Keratinocyte (primary cell): ENCODE measurements at regions not wholly inside any gene's neighbourhood (a gene's known extent, or its start where the extent isn't known, plus 50 kb on each side); places are given as distances from the start of the nearest gene placed in this dataset.

ENCODE experiments used
- DNase-seq: peaks from one replicate; pipeline ENCODE4 v3.0.0-alpha.2; 2011; ENCODE audit warnings: low read depth, missing footprints, low spot score
- FAIRE-seq: peaks from 2 replicates; lab custom pipeline; 2011; peaks lifted over from hg19 to GRCh38; lab: Jason Lieb, UNC
- H2AFZ ChIP-seq: 2 replicates; pipeline ENCODE4 v1.6.0; 2012; ENCODE audit warnings: low read length, control low read depth, inconsistent platforms; ENCODE audit not compliant: control insufficient read depth
- H3K27ac ChIP-seq: 2 replicates; pipeline ENCODE4 v1.5.1; 2011; ENCODE audit warnings: low read length; ENCODE audit not compliant: control insufficient read depth, insufficient read depth
- H3K27me3 ChIP-seq: 3 replicates; pipeline ENCODE4 v1.6.0; 2011; ENCODE audit warnings: low read length; ENCODE audit not compliant: control insufficient read depth, insufficient read depth; ENCODE audit errors: extremely low read depth
- H3K36me3 ChIP-seq, 2 experiments: 2 replicates in 1 of 2; 3 replicates in 1 of 2; pipeline ENCODE4 v1.5.1; 2011; ENCODE audit warnings: low read length in 2 of 2, mild to moderate bottlenecking in 1 of 2; ENCODE audit not compliant: control insufficient read depth in 2 of 2, insufficient read depth in 2 of 2; ENCODE audit errors: extremely low read depth in 1 of 2
- H3K4me1 ChIP-seq: 3 replicates; pipeline ENCODE4 v1.5.1; 2011; ENCODE audit warnings: low read length; ENCODE audit not compliant: control insufficient read depth, insufficient read depth; ENCODE audit errors: extremely low read depth
- H3K4me2 ChIP-seq: 3 replicates; pipeline ENCODE4 v1.6.0; 2011; ENCODE audit warnings: low read depth, low read length; ENCODE audit not compliant: control insufficient read depth, insufficient read depth; ENCODE audit errors: extremely low read depth
- H3K4me3 ChIP-seq, 3 experiments: fragments of 200-600 bp in 1 of 3; sonication (generic) in 1 of 3; 2 replicates in 2 of 3; 3 replicates in 1 of 3; pipeline ENCODE4 v1.5.1; 2011 to 2016; ENCODE audit warnings: low read length in 3 of 3, mild to moderate bottlenecking in 3 of 3, control low read depth in 2 of 3, inconsistent platforms in 1 of 3, low read depth in 1 of 3, mixed read lengths in 1 of 3, mixed run types in 1 of 3, moderate library complexity in 1 of 3; ENCODE audit not compliant: control insufficient read depth in 2 of 3, insufficient read depth in 2 of 3; ENCODE audit errors: extremely low read depth in 1 of 3
- H3K79me2 ChIP-seq: 2 replicates; pipeline ENCODE4 v1.6.0; 2012; ENCODE audit warnings: low read length; ENCODE audit not compliant: control insufficient read depth, insufficient read depth
- H3K9ac ChIP-seq: 3 replicates; pipeline ENCODE4 v1.6.0; 2011; ENCODE audit warnings: low read length; ENCODE audit not compliant: control insufficient read depth, insufficient read depth; ENCODE audit errors: extremely low read depth
- H3K9me1 ChIP-seq: 3 replicates; pipeline ENCODE4 v1.6.0; 2011; ENCODE audit warnings: low read length; ENCODE audit not compliant: control insufficient read depth, insufficient read depth; ENCODE audit errors: extremely low read depth
- H3K9me3 ChIP-seq: 2 replicates; pipeline ENCODE4 v1.5.1; 2012; ENCODE audit warnings: low read depth, low read length; ENCODE audit not compliant: control insufficient read depth
- H4K20me1 ChIP-seq: 3 replicates; pipeline ENCODE4 v1.6.0; 2011; ENCODE audit warnings: low read length; ENCODE audit not compliant: control insufficient read depth, insufficient read depth; ENCODE audit errors: extremely low read depth
- CTCF ChIP-seq, 3 experiments: IDR thresholded peaks in 1 of 3; conservative IDR thresholded peaks in 1 of 3; optimal IDR thresholded peaks in 1 of 3; 2 replicates in 2 of 3; 3 replicates in 1 of 3; pipeline versions ENCODE3 to v1.5.1; 2011; ENCODE audit warnings: low read length in 3 of 3, mild to moderate bottlenecking in 3 of 3, moderate library complexity in 2 of 3, control low read depth in 1 of 3, inconsistent platforms in 1 of 3; ENCODE audit not compliant: insufficient read depth in 2 of 3; ENCODE audit errors: extremely low read depth in 1 of 3
- EZH2 ChIP-seq: IDR thresholded peaks from one replicate; pipeline ENCODE4 v1.6.1; 2012; ENCODE audit warnings: inconsistent platforms, mild to moderate bottlenecking, low read length, moderate library complexity
- dilution Hi-C: fragments of 300-500 bp; cut with MboI; formaldehyde crosslinking; loops from one replicate; pipeline ENCODE4 v1.7.0; 2020; ENCODE audit warnings: low sequenced_read_pairs; ENCODE audit not compliant: extremely low pct_ligation_motif_present

- H3K4me3 ChIP-seq: no peak overlapping the region
- H3K9me1 ChIP-seq: no peaks in the 10 kb centered on the region
- TF ChIP-seq EZH2 (no peak), CTCF (optimal IDR thresholded peaks at IDR 0.05 in 1 of 3, IDR thresholded peaks at IDR 0.05 in 1 of 3, conservative IDR thresholded peaks at IDR 0.05 in 1 of 3; ENCODE audit: extremely low read depth in 1 of 3, insufficient read depth in 2 of 3, low read length in 3 of 3) (no peak)
- no peaks in the 10 kb centered on the region for H3K4me1 ChIP-seq
- no peaks in the 10 kb centered on the region for H3K36me3 ChIP-seq
- no peaks in the 10 kb centered on the region for H3K79me2 ChIP-seq
- no peak overlapping the region for H3K9ac ChIP-seq
- H2AFZ ChIP-seq: no peak overlapping the region
- no peak overlapping the region for H3K27ac ChIP-seq
- H3K27me3 ChIP-seq: no peaks in the 10 kb centered on the region
- no peaks in the 10 kb centered on the region for H4K20me1 ChIP-seq
- FAIRE-seq: no peak
- dilution Hi-C loops: no loop called here
- no peak for DNase-seq
- H3K4me2 ChIP-seq: no peak overlapping the region
- no peaks in the 10 kb centered on the region for H3K9me3 ChIP-seq
Measured at GRCh38 chr11:128036556-128037093, 550.7 kb downstream of the ETS1 start.

- Histone ChIP-seq H3K9ac (no peak overlapping the region), H3K27ac (no peak overlapping the region), H3K9me1 (no peaks in the 10 kb centered on the region), H3K79me2 (no peaks in the 10 kb centered on the region), H2AFZ (no peak overlapping the region), H3K9me3 (no peaks in the 10 kb centered on the region), H4K20me1 (no peaks in the 10 kb centered on the region), H3K36me3 (no peaks in the 10 kb centered on the region), H3K4me3 (no peak overlapping the region), H3K4me2 (no peak overlapping the region), H3K4me1 (no peaks in the 10 kb centered on the region), H3K27me3 (no peaks in the 10 kb centered on the region)
- FAIRE-seq (no peak), DNase-seq (no peak)
- dilution Hi-C loops: no loop called here
- no peak for TF ChIP-seq CTCF (optimal IDR thresholded peaks at IDR 0.05 in 1 of 3, IDR thresholded peaks at IDR 0.05 in 1 of 3, conservative IDR thresholded peaks at IDR 0.05 in 1 of 3; ENCODE audit: extremely low read depth in 1 of 3, insufficient read depth in 2 of 3, low read length in 3 of 3)
- no peak for TF ChIP-seq EZH2
Measured at GRCh38 chr11:128036006-128036405, 551.4 kb downstream of the ETS1 start.
